GM19463 (cell line): ENCODE measurements at regions not wholly inside any gene's neighbourhood (a gene's known extent, or its start where the extent isn't known, plus 50 kb on each side); places are given as distances from the start of the nearest gene placed in this dataset.
A peak's percentile ranks its signal among the peaks of the same experiment; 100 is the strongest.

Experiments used
- ATAC-seq: cut with Tn5 transposase; IDR thresholded peaks from one replicate; pipeline ENCODE4 v1.9.1; 2021; ENCODE audit warnings: mild to moderate bottlenecking, moderate library complexity; ENCODE audit not compliant: unreplicated experiment

GRCh38 chr6:155523821-155524651 is 68.4 kb upstream of the NOX3 start:
- ATAC-seq = no peak

- ATAC-seq = no peak
Measured at GRCh38 chr6:155521719-155522118, 66.1 kb upstream of the NOX3 start.

GRCh38 chr6:155520078-155520477 is 64.4 kb upstream of the NOX3 start:
- ATAC-seq = no peak

DNA sequence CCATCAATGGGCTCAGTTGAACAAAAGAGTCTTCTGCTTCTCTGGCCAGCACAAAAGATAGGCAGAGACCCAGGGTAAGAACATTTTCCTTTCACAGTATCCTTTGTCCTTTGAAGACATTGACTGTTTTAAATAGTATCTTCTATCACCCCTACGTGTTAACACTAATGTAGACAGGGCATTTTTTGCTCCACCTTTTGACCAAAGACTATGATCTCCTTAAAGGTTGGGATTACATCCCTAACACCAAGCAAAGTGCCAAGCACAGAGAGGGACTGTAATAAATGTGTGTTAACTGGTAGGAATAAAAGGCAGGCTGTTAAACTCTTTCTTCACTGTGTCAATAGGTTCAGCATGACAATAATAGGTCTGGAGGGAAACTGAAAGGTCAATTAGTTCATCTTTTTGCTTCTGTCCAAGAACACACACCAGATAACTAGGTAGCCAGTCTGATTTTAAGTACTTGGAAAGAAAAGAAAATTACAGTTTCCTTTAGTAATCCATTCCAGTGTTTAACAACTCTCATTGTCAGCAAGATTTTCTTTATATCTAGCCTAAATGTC is 63.6 kb upstream of the NOX3 start:
- no peak for ATAC-seq

GRCh38 chr6:155517294-155517693 is 61.7 kb upstream of the NOX3 start:
- no peak for ATAC-seq

- ATAC-seq = peak; percentile 78
Measured at GRCh38 chr6:155510879-155511278, 55.2 kb upstream of the NOX3 start.

GRCh38 chr6:155509743-155510475 is 54.3 kb upstream of the NOX3 start:
- ATAC-seq = no peak

DNA sequence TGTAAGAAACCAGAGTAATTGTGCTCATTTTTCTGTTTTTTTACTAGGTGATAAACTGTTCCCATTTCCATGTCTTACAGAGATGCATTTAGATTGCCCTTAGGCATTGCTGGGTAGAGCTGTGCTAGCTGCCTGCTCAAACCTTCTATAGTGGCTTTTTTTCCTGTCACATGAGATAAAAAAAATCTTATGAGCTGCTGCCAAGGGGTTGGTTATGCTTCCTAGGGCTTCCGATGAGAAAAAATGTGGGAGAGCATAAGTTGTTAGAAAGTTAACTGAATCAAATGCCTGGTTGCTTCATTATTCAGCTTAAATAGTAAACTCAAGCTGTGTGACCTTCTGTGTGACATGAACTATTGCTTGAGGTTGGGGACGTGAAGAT is 50.0 kb upstream of the NOX3 start:
- no peak for ATAC-seq
